ENCODE measurements at regions not wholly inside any gene's neighbourhood (a gene's known extent, or its start where the extent isn't known, plus 50 kb on each side); places are given as distances from the start of the nearest gene placed in this dataset.
A peak's percentile ranks its signal among the peaks of the same experiment; 100 is the strongest.

DNA sequence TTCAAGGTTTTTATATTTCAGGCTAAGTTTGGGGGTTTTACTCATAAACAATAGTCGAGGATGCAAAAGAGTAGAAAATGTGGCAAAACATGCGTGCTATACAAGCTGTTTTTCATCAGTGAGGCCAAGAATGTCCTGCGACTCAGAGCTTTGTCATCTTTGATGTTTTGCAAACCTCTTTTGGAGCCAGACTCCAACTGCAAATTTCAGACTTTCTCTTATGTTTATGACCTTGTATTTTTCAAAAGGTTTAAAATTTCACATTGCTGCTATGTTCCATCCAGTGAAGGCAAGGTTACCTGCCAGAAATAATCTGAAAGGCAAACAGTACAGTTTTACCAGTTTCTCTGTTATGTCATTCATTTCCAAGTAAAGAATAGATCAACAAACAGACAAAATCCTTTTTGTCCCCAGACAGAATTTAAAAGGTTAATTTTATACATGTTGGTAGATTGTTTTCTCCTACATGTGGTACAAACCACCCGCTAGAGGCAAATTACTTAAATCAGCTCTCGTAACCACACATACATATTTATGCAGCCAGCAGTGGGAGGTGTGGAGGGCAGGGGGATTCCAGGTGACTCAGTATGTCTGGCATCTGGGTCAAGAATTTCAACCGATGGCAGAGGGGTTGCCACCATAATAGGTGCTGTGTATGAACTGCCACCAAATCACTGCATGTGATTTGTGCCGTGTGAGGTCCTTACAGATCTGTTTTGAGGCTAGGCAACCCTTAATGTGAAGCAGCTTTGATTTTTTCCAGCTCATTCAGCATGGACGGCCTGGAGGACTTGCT, 119.8 kb upstream of the CPM start:
- TF ChIP-seq, protein P1, sequence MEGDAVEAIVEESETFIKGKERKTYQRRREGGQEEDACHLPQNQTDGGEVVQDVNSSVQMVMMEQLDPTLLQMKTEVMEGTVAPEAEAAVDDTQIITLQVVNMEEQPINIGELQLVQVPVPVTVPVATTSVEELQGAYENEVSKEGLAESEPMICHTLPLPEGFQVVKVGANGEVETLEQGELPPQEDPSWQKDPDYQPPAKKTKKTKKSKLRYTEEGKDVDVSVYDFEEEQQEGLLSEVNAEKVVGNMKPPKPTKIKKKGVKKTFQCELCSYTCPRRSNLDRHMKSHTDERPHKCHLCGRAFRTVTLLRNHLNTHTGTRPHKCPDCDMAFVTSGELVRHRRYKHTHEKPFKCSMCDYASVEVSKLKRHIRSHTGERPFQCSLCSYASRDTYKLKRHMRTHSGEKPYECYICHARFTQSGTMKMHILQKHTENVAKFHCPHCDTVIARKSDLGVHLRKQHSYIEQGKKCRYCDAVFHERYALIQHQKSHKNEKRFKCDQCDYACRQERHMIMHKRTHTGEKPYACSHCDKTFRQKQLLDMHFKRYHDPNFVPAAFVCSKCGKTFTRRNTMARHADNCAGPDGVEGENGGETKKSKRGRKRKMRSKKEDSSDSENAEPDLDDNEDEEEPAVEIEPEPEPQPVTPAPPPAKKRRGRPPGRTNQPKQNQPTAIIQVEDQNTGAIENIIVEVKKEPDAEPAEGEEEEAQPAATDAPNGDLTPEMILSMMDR (IDR thresholded peaks at IDR 0.05; ENCODE audit: control extremely low read depth, extremely low read depth): no peak
- DNase-seq: peak; percentile 22 to 46 (median 30)
- Histone ChIP-seq H3K36me3 (ENCODE audit: control insufficient read depth in 4 of 4, insufficient read depth in 4 of 4, low read length in 4 of 4) (no peaks in the 10 kb centered on the region), H3K9me3 (ENCODE audit: control insufficient read depth in 4 of 4, insufficient read depth in 3 of 4, low read length in 3 of 4) (no peaks in the 10 kb centered on the region), H3K9ac (ENCODE audit: insufficient read depth in 1 of 2, low read length in 2 of 2) (no peak overlapping the region), H3K27ac (ENCODE audit: low read depth in 1 of 2, low read length in 1 of 2) (peak overlapping the region in 1 of 2 donors; percentile 24), H3K4me1 (ENCODE audit: control insufficient read depth in 5 of 5, insufficient read depth in 5 of 5, low read length in 5 of 5) (peaks cover 0 to 14% (median 0%) of the 10 kb centered on the region in 5 donors), H3K27me3 (ENCODE audit: control insufficient read depth in 3 of 3, insufficient read depth in 3 of 3, low read length in 2 of 3) (no peaks in the 10 kb centered on the region), H3K4me3 (no peak overlapping the region)
- peak; percentile 70 for ATAC-seq (ENCODE audit: insufficient read depth, low FRiP score)
- 46 to 66% methylated on average over 8 of the region's 8 CpGs for WGBS, 2 donors

DNA sequence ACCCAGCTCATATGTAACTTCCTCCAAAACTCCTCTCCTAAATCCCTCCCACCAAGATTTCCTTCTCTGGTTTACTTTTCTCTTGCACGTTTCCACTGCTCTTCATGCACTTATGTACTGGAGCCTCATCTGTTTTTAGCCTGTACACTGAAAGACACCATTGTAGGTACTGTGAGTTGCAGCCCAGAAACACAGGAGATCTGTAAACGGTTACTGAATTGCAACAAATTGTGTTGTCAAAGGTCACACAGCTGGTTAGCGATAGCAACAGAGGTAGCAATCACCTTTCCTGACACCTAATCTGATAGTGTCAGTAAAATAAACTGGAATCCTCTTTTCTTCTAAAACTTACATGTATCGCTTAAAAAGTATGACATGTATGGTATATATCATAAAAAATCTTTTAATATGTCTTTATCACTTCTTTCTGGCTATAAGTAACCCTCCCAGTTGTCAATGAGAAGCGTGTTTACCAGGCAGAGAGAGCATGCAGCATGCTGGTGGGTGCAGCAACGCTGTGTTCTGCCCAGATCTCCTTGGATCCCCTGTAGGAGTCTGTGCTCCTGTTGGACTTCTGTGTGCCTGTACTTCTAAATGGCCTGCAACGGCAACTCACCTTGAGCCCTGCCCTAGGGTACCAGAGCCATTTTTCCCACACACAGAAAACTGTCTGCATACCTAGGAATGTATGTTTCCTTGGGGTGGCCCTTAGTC, 121.5 kb upstream of the CPM start:
- H3K9ac ChIP-seq (ENCODE audit: insufficient read depth in 1 of 2, low read length in 2 of 2): no peak overlapping the region
- no peak for ATAC-seq (ENCODE audit: insufficient read depth, low FRiP score)
- 88 to 90% methylated on average over 7 of the region's 7 CpGs for WGBS, 2 donors
- no peak overlapping the region for H3K4me3 ChIP-seq
- no peaks in the 10 kb centered on the region for H3K9me3 ChIP-seq (ENCODE audit: control insufficient read depth in 4 of 4, insufficient read depth in 3 of 4, low read length in 3 of 4)
- H3K4me1 ChIP-seq (ENCODE audit: control insufficient read depth in 5 of 5, insufficient read depth in 5 of 5, low read length in 5 of 5): peaks cover 0 to 15% (median 0%) of the 10 kb centered on the region in 5 donors
- H3K27me3 ChIP-seq (ENCODE audit: control insufficient read depth in 3 of 3, insufficient read depth in 3 of 3, low read length in 2 of 3): no peaks in the 10 kb centered on the region
- no peaks in the 10 kb centered on the region for H3K36me3 ChIP-seq (ENCODE audit: control insufficient read depth in 4 of 4, insufficient read depth in 4 of 4, low read length in 4 of 4)
- H3K27ac ChIP-seq (ENCODE audit: low read depth in 1 of 2, low read length in 1 of 2): no peak overlapping the region
- DNase-seq: no peak
- TF ChIP-seq, protein P1 (IDR thresholded peaks at IDR 0.05; ENCODE audit: control extremely low read depth, extremely low read depth): no peak

DNA sequence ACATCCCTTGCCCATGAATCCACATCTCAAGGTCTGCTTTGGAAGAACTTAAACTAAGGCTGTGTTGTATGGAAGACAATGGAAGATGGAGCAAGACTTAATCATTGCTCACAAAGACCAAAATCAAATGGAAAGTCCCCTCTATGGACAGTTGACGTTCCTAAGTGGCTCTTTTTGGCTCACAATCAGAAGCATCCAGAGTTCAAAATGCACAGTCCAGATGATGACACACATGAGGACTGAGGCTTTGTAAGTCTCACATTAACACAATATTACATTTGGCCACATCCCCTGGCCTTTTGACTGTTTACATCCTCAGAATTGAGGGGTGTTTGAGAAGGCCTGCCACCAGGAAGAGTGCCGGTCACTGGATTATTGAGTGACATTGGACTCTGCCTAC, 122.3 kb upstream of the CPM start:
- DNase-seq (no peak), ATAC-seq (ENCODE audit: insufficient read depth, low FRiP score) (no peak)
- H3K4me1 ChIP-seq (ENCODE audit: control insufficient read depth in 5 of 5, insufficient read depth in 5 of 5, low read length in 5 of 5): peaks cover 0 to 15% (median 0%) of the 10 kb centered on the region in 5 donors
- WGBS, 2 donors: 75 to 88% methylated on average over 2 of the region's 2 CpGs
- H3K9ac ChIP-seq (ENCODE audit: insufficient read depth in 1 of 2, low read length in 2 of 2): no peak overlapping the region
- no peaks in the 10 kb centered on the region for H3K27me3 ChIP-seq (ENCODE audit: control insufficient read depth in 3 of 3, insufficient read depth in 3 of 3, low read length in 2 of 3)
- H3K4me3 ChIP-seq: no peak overlapping the region
- H3K9me3 ChIP-seq (ENCODE audit: control insufficient read depth in 4 of 4, insufficient read depth in 3 of 4, low read length in 3 of 4): no peaks in the 10 kb centered on the region
- TF ChIP-seq, protein P1 (IDR thresholded peaks at IDR 0.05; ENCODE audit: control extremely low read depth, extremely low read depth): no peak
- no peak overlapping the region for H3K27ac ChIP-seq (ENCODE audit: low read depth in 1 of 2, low read length in 1 of 2)
- H3K36me3 ChIP-seq (ENCODE audit: control insufficient read depth in 4 of 4, insufficient read depth in 4 of 4, low read length in 4 of 4): no peaks in the 10 kb centered on the region
